NCI-H1694 treated with DMSO at 0.1 percent for 48 hours (cell line): ENCODE measurements at regions not wholly inside any gene's neighbourhood (a gene's known extent, or its start where the extent isn't known, plus 50 kb on each side); places are given as distances from the start of the nearest gene placed in this dataset.
"Not testable (repeated sequence)": the region's sequence is repeated elsewhere in the genome, so short reads cannot be mapped to it uniquely, and the experiment has no call there.

Source experiments
- DNase-seq: peaks from one replicate; lab custom pipeline; 2025; lab: John Stamatoyannopoulos, UW

DNA sequence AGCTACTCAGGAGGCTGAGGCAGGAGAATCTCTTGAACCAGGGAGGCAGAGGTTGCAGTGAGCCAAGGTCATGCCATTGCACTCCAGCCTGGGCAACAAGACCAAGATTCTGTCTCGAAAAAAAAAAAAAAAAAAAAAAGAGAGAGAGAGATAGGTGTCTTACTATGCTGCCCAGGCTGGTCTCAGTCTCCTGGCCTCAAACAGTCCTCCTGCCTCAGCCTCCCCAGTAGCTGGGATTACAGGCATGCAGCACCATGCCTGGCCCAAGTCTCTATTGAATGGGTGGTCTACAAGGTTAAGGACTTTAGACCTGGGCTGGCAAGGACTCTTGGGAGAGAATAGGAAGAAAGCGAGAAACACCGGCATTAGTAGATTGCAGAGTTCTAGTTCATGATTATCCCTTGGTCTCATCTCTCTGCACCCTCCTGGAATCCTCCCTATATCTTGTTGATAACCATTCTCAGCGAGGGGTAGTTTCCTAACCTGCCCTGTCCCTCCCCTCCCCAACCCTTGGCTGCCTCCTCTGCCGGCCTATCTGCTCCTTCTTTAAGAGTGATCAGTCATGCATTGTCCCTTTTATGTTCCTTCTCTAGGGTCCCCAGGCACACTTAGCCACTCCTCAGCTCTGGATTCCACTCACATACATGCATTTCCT, 128.1 kb upstream of the MAP1LC3B2 start:
- no peak for DNase-seq

DNA sequence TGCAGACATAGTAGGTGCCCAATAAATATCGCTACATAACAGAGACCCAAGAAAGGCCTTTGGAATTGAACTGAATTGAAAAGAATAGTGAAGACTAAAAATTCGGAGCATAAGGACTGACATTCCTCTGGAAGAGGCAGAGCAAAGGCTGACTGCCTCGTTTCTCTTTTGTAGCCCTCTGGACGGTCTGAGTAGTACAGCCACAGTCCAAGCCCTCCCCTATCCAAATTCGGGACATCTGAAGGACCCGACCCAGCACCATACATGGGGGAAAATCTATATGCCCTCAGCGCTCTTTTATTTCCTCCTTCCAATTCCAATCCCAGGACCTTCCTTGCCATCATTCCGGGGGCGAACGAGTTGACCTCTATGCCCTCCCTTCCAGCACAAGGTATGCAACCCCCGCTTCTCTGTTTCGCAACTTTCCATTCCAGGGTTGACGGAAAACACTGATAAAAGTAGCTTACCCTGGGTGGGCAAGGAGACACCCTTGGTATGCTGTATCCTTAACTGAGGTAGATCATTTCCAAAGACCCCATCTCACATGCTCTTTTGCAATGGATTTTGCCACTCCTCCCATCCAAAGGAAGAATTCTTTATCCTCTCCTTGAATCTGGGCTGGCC, 127.4 kb upstream of the MAP1LC3B2 start:
- no peak for DNase-seq

DNA sequence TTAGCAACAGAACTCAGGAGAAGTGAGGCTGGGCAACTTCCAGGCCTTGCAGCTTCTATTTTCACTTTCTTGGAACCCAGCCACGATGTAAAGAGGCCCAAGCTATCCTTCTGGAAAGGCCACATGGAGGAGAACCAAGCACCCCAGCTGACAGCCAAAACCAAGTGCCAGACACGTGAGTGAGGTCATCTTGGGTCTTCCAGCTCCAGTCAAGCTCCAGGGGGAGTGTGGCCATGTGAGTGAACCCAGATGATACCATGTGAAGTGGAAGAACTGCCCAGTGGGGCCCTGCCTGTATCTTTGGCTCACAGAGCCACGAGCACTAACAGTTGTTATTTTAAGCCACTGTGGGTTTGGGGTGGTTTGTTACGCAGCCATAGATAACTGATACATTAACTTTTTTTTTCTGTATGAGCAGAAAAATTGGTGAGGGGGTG, 126.8 kb upstream of the MAP1LC3B2 start:
- no peak for DNase-seq

DNA sequence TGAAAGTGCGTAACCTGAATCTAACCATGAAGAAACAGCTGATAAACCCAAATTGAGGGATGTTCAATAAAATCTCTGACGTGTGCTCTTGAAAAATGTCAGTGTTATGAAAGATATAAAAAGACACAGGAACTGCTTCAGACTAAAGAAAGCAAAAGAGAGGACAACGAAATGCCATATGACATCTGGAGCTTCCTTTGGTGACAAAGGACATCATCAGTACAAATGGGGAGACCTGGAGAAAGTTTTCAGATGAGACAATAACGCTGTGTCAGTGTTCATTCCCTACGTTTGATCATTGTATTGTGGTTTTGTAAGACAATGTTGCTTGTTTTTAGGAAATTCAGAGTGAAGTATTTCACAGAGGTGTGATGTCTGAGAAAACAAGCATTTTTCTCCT, 125.9 kb upstream of the MAP1LC3B2 start:
- no peak for DNase-seq

DNA sequence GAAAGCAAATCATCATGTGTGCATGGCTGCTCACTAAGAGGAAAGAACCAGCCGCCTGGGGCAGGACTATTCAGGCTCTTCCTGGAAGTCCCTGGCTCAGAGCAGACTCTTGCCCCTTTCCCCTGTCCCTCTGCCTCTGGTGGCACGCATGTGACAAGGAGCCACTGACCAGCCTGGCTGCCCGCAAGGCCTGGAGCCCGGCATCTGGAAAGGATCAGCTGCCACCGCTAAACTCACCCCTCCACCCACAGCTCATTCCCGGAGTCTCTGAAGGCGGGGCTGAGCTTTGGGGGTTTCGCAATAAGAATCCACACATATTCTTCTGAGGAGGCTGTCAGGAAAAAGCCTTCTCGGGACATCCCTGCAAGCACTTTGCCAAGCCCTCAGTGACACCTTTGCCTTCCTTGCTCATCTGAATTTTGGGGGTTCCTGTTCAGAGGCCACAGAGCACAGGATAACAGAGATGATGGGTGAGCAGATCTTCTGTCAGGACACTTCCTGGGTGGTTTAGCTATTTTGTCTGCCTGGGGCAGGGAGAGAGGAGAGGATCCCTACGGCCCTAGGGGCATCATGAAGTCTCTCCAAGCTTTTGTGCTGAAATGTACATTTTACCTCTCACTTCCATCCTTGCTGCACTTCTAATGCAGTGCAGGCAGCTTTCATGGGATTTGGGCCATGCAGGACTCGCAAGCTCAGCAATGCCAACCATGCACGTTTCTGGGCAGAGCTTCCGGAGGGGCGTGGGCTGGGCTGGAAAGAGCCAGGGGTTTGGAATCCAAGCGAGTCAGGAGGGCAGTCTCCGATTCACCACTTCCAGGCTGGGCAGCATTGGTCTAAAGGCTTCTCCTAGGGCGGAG, 124.8 kb upstream of the MAP1LC3B2 start:
- no peak for DNase-seq

DNA sequence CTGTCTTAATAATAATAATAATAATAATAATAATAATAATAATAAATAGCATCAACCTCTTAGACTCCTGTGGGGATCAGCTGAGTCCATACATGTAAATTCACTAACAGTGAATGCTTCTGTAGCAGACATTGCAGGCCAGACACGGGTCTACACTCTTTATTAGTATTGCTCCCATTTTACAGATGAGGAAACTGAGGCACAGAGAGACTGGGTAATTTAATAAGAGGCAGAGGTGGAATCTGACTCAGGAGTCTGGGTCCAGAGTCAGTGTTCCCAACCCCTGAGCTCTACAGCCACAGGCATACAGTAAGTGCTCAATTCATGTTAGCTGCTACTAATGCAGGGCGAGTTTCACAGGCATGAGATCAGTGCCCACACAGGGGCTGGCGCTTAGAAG, 123.2 kb upstream of the MAP1LC3B2 start:
- no peak for DNase-seq

DNA sequence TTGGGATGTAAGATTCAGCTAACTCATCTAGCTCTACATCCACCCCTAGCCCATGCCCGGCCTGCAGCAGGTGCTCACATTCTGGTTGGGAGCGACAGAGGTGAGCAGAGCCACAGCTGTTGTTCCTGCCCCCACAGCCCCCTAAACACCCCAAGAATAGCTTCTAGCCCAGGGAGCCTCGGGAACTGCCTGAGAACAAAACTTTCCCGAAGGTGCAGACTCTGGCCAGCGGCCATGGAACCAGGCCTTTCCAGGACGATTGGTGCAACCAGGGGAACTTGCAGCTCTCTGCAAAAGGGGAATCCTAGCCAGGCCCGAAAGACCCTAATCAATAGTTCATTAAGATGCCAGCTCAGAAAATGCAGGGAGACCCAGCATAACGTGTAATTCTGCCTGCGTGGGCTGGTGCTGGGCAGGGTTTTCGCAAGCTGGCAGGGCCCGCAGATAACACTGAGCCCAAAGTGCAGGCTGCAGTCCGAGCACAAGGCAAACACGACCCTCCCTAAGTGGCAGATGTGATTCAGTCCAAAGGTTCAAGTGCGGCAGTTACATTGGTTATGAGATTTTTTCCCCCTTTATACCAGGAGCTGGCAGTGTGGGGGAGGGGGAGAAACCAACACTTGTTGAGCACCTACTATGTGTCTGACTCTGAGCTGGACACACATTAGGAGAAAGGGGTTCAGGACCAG, 122.5 kb upstream of the MAP1LC3B2 start:
- no peak for DNase-seq

DNA sequence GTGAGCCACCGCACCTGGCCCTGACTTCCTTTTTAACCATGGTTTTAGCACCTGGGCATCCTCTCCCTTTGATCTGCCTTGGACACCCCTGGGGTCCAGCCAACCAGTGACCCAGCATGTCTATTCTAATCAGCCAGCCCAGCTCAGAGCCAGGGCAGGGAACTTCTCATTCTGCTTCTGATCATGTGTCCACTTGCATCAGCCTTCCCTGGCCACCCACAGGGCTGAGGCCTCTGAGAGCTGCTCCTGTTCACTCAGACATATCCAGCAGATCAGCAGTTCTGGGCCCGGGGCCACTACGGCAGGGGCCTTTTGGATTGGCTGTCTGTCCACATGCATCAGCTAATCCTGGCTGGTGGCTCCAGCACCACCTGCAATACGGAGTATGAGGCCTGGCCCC, 117.9 kb upstream of the MAP1LC3B2 start:
- no peak for DNase-seq

DNA sequence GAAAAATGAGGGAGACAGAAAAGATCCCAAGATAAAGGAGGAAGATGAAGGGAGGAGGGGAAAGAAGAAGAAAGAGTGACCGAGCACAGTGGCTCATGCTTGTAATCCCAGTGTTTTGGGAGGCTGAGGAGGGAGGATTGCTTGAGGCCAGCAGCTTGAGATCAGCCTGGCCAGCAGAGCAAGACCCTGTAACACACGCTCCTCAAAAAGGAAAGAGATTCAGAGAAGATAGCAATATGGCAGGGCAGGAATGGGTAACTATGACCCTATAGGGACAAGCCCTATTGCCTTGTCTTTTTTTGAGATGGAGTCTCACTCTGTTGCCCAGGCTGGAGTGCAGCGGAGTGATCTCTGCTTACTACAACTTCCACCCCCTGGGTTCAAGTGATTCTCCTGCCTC, 116.9 kb upstream of the MAP1LC3B2 start:
- no peak for DNase-seq

DNA sequence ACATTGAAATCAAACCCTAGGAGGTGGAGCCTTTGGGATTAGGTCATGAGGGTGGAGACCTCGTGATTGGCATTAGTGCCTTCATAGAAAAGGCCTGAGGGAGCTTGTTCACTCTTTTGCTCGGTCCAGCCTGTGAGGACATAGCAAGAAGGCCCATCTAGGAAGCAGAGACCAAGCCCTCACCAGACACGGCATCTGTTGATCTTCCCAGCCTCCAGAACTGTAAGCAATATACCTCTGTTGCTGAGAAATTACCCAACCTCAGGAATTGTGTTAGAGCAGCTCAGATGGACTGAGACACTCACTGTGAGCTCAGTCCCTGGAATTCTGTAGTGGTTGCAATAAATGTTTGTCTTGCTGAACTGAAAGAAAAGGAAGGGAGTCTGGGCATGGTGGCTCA, 116.2 kb upstream of the MAP1LC3B2 start:
- DNase-seq = no peak

DNA sequence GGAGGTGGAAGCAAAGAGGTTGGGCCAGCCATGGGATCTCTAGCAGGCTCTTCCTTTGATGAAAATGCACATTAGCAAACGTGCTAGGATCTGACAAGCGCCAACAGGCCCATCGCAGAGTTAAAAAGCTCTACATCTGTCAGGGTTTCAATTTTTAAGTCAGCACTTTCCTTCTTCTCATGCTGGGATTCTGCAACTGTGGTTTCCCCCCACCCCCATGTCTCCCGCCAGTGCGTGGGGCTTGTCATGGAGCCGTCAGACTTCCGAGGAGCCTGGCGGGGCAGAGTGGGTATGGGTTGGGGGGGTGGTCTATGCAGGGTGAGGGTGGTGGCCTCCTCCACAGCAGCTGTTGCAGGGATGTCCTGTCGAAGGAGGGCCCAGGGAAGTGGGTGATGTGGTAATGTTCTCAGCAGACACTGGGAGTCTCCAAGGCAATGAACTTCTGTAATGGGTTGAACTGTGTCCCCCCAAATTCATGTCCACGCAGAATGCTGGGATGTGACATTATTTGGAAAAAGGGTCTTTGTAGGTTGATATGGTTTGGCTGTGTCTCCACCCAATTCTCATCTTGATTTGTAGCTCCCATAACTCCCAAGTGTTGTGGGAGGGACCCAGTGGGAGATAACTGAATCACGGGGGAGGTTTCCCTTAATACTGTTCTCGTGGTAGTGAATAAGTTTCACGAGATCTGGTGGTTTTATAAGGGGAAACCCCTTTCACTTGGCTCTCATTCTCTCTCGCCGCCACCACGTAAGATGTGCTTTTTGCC, 115.2 kb upstream of the MAP1LC3B2 start:
- DNase-seq = peak; percentile 70

DNA sequence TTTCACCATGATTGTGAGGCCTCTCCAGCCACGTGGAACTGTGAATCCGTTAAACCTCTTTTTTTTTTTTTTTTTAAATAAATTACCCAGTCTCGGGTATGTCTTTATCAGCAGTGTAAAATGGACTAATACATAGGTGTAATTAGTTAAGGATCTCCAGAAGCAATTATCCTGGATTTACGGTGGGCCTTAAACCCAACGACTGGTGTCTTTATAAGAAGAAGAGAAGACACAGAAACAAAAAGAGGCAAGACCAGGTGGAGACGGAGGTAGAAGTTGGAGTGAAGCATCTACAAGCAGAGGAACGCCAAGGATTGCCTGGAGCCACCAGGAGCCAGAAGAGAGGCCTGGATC, 114.6 kb upstream of the MAP1LC3B2 start:
- DNase-seq = no peak

DNA sequence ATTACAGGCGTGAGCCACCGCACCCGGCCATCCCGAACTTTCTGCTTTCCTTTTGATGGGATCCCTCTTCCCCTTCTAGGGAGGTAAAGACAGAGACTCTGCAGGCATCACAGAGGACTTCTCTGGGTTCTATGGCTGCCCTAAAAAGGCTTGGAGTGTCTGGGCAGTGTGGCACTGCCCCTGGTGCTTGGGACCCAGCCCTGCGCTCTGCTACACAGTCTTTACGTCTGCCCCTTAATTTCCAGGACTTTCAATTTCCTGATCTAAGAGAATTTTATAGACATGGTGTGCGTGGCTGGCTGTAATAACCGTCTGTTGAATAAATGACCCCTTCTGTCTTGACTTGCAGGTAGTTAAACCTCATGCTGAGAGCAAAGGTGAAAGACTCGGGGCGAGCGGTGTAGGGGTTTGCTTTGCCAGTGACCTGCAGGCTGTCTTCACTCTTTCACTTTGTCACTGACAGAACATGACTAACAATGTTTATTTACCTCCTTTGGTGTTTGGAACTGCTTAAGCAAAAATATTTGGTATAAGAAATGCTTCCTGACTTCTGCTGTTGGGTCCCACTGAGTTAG, 110.9 kb upstream of the MAP1LC3B2 start:
- no peak for DNase-seq

DNA sequence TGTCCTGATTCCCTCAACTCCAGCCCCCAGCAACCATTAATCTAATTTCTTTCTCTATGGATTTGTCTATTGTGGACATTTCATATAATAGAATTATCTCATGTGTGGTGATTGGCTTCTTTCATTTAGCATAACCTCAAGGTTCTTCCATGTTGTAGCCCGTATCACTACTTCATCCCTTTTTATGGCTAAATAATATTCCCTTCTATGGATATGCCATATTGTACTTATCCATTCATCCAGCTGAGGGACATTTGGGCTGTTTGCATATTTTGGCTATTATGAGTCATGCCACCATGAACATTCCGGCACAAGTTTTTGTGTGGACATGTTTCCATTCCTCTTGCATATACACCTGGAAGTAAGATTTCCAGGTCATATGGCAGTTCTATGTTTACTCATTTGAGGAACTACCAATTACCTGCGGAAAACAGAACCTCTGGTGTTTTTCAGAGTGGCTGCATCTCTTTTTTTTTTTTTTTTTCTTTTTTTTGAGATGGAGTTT, 108.7 kb upstream of the MAP1LC3B2 start:
- no peak for DNase-seq

DNA sequence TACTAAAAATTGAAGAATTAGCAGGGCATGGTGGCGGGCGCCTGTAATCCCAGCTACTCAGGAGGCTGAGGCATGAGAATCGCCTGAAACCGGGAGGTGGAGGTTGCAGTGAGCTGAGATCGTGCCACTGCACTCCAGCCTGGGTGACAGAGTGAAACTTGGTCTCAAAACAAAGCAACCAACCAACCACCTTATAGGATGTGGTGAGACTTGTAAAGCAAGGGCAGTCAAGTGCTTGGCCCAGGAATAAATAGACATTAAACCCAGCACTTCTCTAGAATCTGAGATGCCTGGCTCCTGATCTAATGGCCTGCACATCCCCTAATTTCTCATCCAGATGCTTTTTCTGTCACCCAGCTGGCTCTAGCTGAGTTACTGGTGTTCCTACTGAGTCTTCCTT, 106.2 kb upstream of the MAP1LC3B2 start:
- not testable (repeated sequence) for DNase-seq

DNA sequence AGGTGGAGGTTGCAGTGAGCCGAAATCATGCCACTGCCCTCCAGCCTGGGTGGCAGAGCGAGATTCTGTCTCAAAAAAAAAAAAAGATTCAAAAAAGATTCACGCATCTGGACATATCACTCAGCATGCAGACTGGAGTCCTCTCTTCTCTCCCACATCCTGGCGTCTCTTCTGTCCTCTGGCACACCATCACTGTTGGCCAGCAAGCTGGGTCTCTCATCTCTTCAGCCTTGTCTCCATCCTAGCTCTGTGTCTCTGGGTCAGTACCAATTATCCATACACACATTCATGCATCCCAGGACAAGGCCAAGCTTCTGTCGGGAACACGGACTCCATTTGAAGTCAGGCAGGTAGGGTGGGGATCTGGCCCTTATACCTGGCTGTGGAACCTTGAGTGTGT, 105.5 kb upstream of the MAP1LC3B2 start:
- DNase-seq = no peak

DNA sequence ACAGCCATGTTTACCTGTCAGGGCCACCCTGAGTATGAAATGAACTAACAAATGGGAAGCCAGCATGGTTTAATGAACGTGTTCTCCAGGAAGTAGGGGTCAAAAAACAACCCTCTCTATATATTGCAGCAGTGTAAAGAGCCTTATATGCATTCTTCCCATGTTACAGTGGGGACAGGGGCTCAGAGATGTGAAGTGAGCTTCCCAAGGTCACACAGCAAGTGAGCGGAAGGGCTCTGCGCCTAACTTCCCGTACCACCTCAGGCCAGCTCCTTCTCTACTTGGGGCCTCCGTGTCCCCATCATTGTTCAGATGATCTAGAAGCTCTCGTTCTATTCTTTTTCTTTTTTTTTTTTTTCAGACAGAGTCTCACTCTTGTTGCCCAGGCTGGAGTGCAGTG, 105.1 kb upstream of the MAP1LC3B2 start:
- DNase-seq = no peak

DNA sequence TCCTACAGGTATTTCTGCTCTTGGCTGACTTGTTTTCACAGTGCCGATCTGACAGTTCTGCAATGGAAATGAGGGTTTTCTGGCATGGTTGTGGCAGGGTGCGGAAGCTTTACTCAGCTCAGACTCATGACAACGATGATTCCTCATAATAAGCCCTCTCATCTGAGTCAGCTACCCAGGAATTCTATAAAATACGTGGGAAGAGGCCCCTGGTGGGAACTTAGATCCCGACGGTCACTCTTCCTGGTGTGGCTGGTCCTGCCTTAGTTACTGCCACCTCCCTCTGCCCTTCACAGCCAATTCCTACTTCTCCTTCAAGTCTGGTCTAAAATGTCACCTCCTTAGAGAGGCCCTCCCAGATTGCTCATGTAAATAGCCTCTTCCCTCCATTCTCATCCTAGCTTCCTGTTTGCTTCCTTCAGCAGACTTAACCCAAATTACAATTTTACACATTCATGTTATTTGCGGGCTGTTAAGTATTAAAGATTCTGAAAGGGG, 104.2 kb upstream of the MAP1LC3B2 start:
- no peak for DNase-seq

DNA sequence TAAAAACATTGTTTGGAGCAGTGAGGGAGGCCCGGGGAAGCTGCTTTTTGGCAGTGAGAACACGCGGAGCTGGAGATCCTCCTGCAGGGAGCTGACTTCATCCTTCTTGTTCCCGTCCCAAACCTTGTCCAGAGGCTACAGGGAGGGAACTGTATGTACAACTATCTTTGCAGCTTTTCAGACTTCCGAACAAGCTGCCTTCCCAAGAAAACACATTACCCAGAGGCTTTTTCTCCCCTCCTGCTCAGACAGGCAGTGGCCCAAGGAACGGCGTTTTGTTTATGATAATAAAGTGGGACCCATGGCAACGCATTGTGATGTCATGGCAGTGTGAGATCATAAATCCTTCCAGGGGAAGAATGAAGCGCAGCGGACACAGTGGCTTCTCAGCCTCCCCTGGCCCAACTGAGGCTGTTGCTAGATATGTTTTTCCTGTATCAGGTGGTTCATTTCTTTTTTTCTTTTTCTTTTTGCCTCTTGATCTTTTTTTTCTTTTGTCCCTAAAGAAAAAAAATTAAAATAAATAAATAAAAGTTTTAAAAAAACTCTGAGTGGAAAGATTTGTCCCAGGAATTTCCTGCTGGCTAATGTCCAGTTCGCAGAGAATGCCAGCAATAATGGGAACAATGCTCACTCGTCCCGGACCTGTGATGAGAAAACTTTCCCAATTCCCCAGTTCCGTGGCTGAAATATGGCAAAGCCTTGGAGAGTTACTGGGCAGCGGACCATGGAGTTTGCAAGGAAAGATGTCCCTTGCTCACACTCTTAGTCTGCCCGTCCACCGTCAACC, 103.4 kb upstream of the MAP1LC3B2 start:
- no peak for DNase-seq

DNA sequence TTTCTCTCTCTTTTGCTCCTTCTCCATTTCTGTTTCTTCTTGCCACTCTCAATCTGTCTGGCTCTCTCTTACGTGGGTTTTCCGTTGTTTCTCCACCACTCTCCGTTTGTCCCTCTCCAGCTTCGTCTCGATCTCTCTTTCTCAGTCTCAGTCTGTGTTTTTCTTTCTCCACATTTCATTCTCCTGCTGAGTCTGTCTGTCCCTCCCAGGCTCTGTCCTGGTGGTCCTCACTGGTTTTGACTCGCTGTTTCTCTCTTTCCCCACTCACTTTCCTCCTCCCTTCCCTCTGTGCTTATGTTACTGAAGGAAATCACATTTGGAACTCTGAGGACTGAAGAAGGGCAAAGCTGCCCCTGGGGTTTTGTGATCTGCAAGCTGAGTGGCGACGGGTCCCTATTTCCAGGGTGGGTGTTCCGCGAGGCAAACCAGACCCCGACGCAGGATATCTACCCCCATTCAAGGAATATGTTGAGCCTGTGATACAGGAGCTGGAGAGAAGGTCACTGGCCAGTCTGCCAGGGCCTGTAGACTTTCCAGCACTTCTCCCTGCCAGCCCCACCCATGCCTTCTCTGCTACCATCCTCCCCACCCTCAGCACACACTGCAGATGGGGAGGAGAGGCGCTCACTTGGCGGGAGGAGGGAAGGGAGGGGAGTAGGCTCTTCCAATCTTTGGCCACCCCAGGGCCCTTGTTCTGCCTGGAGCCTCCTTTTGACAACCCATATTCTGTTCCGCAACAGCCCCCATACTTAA, 102.7 kb upstream of the MAP1LC3B2 start:
- DNase-seq = no peak
